ENCODE measurements at regions not wholly inside any gene's neighbourhood (a gene's known extent, or its start where the extent isn't known, plus 50 kb on each side); places are given as distances from the start of the nearest gene placed in this dataset.

DNA sequence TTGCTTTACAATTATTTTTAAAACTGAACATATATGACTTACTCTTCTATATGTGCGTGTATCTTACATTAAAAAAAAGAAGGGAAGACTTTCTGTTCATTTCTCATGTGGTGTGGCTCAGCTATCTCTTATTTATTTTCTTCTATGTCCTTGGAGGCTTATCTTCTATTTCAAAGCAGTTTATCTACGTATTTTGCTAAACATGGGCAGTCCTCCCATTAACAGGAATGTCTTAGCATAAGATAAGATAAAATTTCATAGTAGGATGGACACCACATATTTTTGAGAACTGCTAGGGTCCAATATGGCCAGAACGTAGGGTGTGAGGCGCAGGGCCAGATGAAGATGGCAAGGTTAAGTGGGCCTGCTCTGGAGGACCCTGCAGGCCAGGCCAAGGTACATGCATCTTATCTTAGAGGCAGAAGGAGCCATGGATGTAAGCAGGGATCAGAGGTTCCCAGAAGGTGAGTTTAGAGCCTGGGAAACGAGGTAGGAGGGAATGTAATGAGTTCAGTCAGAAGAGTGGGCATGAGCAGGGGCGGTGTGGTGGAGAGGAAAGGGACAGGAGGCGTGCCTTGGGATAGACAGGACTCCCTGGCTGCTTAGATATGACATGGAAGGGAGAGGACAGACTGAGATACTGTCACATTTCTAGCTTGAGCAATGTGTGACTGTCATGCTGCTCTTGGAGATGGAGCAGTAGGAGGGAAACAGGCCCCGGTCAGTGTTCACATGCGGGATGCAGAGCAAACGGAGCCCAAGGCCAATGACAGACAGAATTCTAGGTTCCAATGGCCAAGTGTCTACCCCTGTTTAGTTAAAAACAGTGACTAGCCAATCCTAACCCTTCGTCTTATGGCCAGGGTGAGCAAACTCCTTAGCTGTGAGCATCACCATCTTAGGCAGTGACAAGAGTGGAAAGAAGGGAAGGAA lies 68.6 kb upstream of the MEDAG start:
- TF ChIP-seq CTCF (conservative IDR thresholded peaks at IDR 0.05; ENCODE audit: low read length) (no peak), EZH2phosphoT487 (IDR thresholded peaks at IDR 0.05; ENCODE audit: borderline replicate concordance, low read depth, low read length) (no peak)
